ENCODE measurements at regions not wholly inside any gene's neighbourhood (a gene's known extent, or its start where the extent isn't known, plus 50 kb on each side); places are given as distances from the start of the nearest gene placed in this dataset.

DNA sequence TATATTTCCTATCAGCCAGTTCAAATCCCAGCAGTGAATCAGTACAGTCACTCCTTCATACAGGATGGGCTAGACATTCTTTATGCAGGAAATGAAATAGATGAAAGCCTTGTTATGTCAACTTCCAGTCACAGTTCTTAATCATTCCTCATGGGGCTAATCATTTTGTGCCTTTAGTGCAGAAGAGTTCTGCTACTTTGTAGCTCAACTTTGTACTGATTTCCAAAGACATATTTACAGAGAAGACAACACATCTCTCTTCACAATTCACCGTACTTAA lies 593.9 kb upstream of the NETO1 start:
- TF ChIP-seq, protein P1, sequence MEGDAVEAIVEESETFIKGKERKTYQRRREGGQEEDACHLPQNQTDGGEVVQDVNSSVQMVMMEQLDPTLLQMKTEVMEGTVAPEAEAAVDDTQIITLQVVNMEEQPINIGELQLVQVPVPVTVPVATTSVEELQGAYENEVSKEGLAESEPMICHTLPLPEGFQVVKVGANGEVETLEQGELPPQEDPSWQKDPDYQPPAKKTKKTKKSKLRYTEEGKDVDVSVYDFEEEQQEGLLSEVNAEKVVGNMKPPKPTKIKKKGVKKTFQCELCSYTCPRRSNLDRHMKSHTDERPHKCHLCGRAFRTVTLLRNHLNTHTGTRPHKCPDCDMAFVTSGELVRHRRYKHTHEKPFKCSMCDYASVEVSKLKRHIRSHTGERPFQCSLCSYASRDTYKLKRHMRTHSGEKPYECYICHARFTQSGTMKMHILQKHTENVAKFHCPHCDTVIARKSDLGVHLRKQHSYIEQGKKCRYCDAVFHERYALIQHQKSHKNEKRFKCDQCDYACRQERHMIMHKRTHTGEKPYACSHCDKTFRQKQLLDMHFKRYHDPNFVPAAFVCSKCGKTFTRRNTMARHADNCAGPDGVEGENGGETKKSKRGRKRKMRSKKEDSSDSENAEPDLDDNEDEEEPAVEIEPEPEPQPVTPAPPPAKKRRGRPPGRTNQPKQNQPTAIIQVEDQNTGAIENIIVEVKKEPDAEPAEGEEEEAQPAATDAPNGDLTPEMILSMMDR (IDR thresholded peaks at IDR 0.05), result no peak
- DNase-seq (ENCODE audit: low spot score), result no peak

DNA sequence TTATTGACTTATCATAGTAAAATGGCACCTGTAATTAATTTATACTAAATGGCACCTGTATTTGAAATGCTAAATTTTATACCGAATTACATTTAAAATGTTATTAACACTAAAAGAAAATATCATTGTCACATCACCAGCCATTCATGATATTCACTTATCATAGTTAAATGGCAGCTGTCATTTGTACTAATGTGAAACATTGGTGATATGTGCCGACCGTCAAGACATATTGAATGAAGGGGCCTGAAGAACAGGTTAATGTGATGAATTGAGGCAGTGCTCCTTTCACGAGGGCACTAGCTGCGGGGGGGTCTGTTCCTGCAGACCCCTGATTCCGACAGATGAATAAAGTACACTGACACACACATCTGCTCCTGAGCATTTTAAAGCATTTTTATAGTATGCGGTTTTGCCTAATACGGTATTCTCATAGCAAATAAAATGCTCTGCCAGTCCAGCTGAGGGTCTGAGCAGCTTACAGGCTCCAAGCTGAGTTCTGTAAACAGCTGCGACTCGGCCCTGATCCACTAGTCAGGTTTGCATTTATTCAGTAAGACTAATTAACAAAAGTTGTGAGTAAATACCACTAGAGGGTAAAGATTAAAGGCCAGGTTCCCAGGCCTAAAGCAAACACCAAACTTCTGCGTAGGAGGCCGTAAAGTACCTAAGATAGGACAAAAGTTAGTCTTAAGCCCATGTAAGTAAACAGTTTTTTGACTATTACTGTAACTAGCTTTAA lies 593.4 kb upstream of the NETO1 start:
- TF ChIP-seq, protein P1 (IDR thresholded peaks at IDR 0.05), result no peak
- Histone ChIP-seq H3K27ac (no peak overlapping the region), H3K4me3 (no peak overlapping the region)
- DNase-seq (ENCODE audit: low spot score), result no peak

More for the DNA sequence above, 593.9 kb upstream of the NETO1 start:
- no peak overlapping the region for H3K4me3 ChIP-seq
- H3K27ac ChIP-seq, result no peak overlapping the region

DNA sequence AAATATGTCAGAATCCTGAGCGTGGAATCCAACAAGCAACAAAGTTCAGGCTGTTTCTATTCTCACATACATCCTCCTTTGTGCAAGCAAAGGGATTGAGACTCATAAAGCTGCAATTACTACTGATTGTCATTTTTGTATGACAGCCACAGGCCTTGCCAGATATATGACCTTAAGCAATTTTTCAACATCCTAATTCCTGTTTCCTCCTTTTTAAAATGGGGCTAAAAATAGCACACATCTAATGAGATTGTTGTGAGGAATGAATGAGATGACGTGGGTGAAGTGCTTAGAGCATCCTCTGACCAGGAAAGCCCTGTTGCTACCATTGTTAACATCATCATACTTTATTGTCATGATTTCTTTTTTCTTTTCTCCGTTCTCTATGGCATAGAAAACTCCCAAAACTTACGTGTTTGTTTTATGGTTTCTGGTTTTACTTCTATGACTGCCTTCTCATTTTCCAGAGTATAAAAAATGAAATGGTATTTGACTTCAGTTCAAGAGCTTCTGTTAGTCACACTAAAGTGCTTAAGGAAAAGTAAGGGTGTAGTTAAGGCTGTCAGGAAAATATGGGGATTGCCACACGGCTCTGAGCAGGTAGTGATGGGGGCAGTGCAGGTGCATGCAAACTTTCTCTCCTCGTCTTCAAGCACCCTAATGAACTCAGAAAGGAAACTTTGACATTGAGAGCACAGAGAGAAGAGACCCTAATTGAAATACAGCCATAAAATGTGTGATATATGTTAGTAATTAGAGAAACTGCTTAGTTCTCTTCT lies 590.6 kb upstream of the NETO1 start:
- TF ChIP-seq, protein P1 (IDR thresholded peaks at IDR 0.05), result no peak
- DNase-seq (ENCODE audit: low spot score), result no peak
- no peak overlapping the region for H3K27ac ChIP-seq
- no peak overlapping the region for H3K4me3 ChIP-seq

DNA sequence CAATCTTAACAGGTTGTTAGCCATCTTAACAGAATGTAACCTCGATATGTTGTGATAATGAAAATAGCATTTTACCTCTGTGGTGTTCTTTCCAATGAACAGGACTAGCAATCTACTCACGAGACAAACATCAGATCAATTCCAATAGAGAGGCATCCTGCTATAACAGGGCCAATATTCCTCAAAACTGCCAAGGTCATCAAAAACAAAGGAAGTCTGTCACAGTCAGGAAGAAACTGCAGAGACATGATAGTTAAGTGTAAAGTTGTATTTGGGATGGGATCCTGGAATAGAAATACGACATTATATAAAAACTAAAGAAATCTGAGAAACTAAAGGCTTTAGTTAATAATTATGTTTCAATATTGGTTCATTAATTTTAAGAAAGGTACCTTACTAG lies 588.9 kb upstream of the NETO1 start:
- no peak overlapping the region for H3K27ac ChIP-seq
- no peak for DNase-seq (ENCODE audit: low spot score)
- no peak overlapping the region for H3K4me3 ChIP-seq
- TF ChIP-seq, protein P1 (IDR thresholded peaks at IDR 0.05), result no peak

DNA sequence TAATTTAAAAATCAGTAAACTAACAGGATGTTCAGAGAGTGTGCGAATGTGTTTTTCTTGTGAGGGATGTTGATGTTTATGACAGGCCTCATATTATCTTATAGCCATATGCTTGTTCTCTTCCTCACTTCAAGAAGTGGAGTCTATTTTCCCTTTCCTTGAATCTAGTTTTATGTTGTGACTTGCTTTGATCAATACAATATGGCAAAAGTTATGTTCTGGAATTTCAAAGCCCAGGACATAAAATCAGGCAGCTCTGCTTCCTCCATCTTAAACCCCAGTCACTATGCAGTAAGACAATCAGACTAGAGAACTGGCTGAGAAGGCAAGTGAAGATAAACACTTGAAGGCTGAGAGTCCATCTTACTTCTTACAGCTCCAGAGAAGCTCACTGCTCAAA lies 585.1 kb upstream of the NETO1 start:
- TF ChIP-seq, protein P1 (IDR thresholded peaks at IDR 0.05), result no peak

DNA sequence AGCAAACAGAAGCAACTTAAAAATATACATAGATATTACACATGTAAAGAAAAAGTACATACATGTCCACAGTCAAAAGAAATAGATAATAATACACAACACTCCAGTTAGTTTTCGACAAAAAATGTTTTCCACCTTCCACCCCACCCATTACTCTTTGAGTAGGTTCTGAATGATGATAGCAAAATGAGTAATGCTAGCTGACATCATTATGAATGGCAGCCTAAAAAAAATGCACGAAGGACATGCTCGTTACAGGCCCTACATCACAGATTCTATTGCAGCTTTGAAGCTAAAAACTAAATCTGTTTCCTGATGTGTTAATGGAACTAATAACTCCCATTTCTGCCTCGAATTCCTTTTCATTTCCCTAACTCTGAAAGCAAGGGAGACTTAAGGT lies 578.7 kb upstream of the NETO1 start:
- TF ChIP-seq, protein P1 (IDR thresholded peaks at IDR 0.05), result no peak
- Histone ChIP-seq H3K27ac (no peak overlapping the region), H3K4me3 (no peak overlapping the region)
- no peak for DNase-seq (ENCODE audit: low spot score)

More for the DNA sequence above, 585.1 kb upstream of the NETO1 start:
- Histone ChIP-seq H3K27ac (no peak overlapping the region), H3K4me3 (no peak overlapping the region)
- no peak for DNase-seq (ENCODE audit: low spot score)

DNA sequence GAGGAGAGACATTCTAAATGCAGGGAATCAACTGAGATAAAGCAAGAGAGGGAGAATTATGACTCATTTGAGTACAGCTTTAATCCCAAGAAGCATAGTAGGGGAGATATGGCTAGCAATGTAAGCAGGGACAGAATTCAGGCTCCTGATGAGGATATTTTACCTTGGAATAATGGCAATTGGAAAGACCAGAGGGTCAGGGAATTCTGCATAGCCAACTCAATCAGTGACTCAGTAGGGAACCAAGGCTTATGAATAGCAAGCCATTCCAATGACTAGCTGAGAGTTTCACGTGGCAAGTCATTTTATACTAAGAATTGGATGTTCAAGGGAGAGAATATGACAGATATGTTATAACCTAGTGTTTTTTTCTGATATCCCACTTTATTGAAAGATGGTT lies 563.8 kb upstream of the NETO1 start:
- TF ChIP-seq, protein P1 (IDR thresholded peaks at IDR 0.05), result no peak
- no peak overlapping the region for H3K4me3 ChIP-seq
- H3K27ac ChIP-seq, result no peak overlapping the region
- DNase-seq (ENCODE audit: low spot score), result no peak

All from coronary artery (tissue), 2 donors.